Lower leg skin (tissue), 3 donors: ENCODE measurements at regions not wholly inside any gene's neighbourhood (a gene's known extent, or its start where the extent isn't known, plus 50 kb on each side); places are given as distances from the start of the nearest gene placed in this dataset.

Source experiments
- POLR2A ChIP-seq, 2 donors: fragments of 450-650 bp; IDR thresholded peaks; one replicate each; pipeline ENCODE4 v1.6.1; 2016 to 2017; ENCODE audit warnings: antibody characterized with exemption in 2 of 2, mild to moderate bottlenecking in 1 of 2, moderate library complexity in 1 of 2
- TF ChIP-seq, protein P1 (sequence below), 3 donors: fragments of 450-650 bp; IDR thresholded peaks; one replicate each; pipeline ENCODE4 v1.5.1; 2016; ENCODE audit warnings: antibody characterized with exemption in 3 of 3, mild to moderate bottlenecking in 3 of 3, moderate library complexity in 2 of 3

DNA sequence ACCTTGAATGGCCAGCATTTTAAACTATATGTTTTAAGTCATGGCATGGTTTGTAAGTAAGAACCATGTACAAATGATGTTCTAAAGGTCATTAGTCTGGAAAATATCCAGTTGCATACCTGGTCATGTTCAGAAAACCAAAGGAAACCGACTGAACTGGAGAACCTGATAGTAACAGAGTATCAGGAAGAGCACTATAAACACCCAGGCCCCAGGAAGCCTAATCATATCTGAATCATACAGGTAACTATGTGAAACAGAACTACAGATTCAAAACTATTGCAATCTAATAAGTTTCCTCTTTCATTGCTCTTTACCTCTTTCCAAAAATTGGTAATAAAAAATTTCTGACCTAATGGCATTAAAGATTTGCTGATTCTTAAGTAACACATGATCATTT is 500.3 kb downstream of the ARHGEF28 start:
- TF ChIP-seq, protein P1, sequence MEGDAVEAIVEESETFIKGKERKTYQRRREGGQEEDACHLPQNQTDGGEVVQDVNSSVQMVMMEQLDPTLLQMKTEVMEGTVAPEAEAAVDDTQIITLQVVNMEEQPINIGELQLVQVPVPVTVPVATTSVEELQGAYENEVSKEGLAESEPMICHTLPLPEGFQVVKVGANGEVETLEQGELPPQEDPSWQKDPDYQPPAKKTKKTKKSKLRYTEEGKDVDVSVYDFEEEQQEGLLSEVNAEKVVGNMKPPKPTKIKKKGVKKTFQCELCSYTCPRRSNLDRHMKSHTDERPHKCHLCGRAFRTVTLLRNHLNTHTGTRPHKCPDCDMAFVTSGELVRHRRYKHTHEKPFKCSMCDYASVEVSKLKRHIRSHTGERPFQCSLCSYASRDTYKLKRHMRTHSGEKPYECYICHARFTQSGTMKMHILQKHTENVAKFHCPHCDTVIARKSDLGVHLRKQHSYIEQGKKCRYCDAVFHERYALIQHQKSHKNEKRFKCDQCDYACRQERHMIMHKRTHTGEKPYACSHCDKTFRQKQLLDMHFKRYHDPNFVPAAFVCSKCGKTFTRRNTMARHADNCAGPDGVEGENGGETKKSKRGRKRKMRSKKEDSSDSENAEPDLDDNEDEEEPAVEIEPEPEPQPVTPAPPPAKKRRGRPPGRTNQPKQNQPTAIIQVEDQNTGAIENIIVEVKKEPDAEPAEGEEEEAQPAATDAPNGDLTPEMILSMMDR (IDR thresholded peaks at IDR 0.05): no peak
- TF ChIP-seq POLR2A (IDR thresholded peaks at IDR 0.05): no peak
